Fibroblast of skin of left quadriceps (primary cell): ENCODE measurements at regions not wholly inside any gene's neighbourhood (a gene's known extent, or its start where the extent isn't known, plus 50 kb on each side); places are given as distances from the start of the nearest gene placed in this dataset.

Experiments
- DNase-seq, 2 experiments: peaks; one replicate each; pipeline ENCODE4 v3.0.0-alpha.2; 2013; ENCODE audit warnings: low read depth in 2 of 2

- DNase-seq, result no peak
Measured at GRCh38 chr12:84685379-84685778, 227.2 kb downstream of the SLC6A15 start.

GRCh38 chr12:84676787-84677186 is 235.8 kb downstream of the SLC6A15 start:
- DNase-seq, result no peak

GRCh38 chr12:84661786-84662185 is 250.8 kb downstream of the SLC6A15 start:
- DNase-seq, result peak; percentile 61 to 63

- no peak for DNase-seq
Measured at GRCh38 chr12:84660139-84660538, 252.5 kb downstream of the SLC6A15 start.

- no peak for DNase-seq
Measured at GRCh38 chr12:84658877-84659276, 253.7 kb downstream of the SLC6A15 start.

- DNase-seq, result no peak
Measured at GRCh38 chr12:84656705-84657104, 255.9 kb downstream of the SLC6A15 start.

- no peak for DNase-seq
Measured at GRCh38 chr12:84653482-84653881, 259.1 kb downstream of the SLC6A15 start.

- no peak for DNase-seq
Measured at GRCh38 chr12:84648425-84648824, 264.2 kb downstream of the SLC6A15 start.

- DNase-seq, result no peak
Measured at GRCh38 chr12:84644908-84645307, 267.7 kb downstream of the SLC6A15 start.

- DNase-seq, result no peak
Measured at GRCh38 chr12:84643993-84644392, 268.6 kb downstream of the SLC6A15 start.

GRCh38 chr12:84641940-84642545 is 270.6 kb downstream of the SLC6A15 start:
- peak; percentile 75 to 77 for DNase-seq

GRCh38 chr12:84638811-84639368 is 273.7 kb downstream of the SLC6A15 start:
- no peak for DNase-seq

- DNase-seq, result peak in 1 of 2 experiments; percentile 19
Measured at GRCh38 chr12:84637926-84638325, 274.7 kb downstream of the SLC6A15 start.

GRCh38 chr12:84636801-84637290 is 275.8 kb downstream of the SLC6A15 start:
- DNase-seq, result peak; percentile 12 to 22

- no peak for DNase-seq
Measured at GRCh38 chr12:84634526-84634925, 278.1 kb downstream of the SLC6A15 start.

GRCh38 chr12:84632556-84632955 is 280.0 kb downstream of the SLC6A15 start:
- no peak for DNase-seq

- DNase-seq, result no peak
Measured at GRCh38 chr12:84631020-84631419, 281.6 kb downstream of the SLC6A15 start.

- no peak for DNase-seq
Measured at GRCh38 chr12:84627593-84627992, 285.0 kb downstream of the SLC6A15 start.

GRCh38 chr12:84624601-84625000 is 288.0 kb downstream of the SLC6A15 start:
- DNase-seq, result no peak

GRCh38 chr12:84619053-84619571 is 293.5 kb downstream of the SLC6A15 start:
- DNase-seq, result no peak

GRCh38 chr12:84607170-84607819 is 305.3 kb downstream of the SLC6A15 start:
- DNase-seq, result no peak

GRCh38 chr12:84605983-84606382 is 306.6 kb downstream of the SLC6A15 start:
- no peak for DNase-seq

- no peak for DNase-seq
Measured at GRCh38 chr12:84604551-84604950, 308.0 kb downstream of the SLC6A15 start.
